Mammary epithelial cell (primary cell): ENCODE measurements at regions not wholly inside any gene's neighbourhood (a gene's known extent, or its start where the extent isn't known, plus 50 kb on each side); places are given as distances from the start of the nearest gene placed in this dataset.

Experiments
- EZH2 ChIP-seq: IDR thresholded peaks from 2 replicates; pipeline ENCODE4 v1.6.1; 2012; ENCODE audit warnings: low read length, inconsistent platforms, borderline replicate concordance
- TF ChIP-seq, protein P1 (sequence below), 2 donors: IDR thresholded peaks in 1 of 2; conservative IDR thresholded peaks in 1 of 2; 2 replicates each; pipeline ENCODE4 v1.5.1; 2011 to 2012; ENCODE audit warnings: inconsistent platforms in 2 of 2, low read length in 2 of 2, mild to moderate bottlenecking in 2 of 2, control low read depth in 1 of 2, low read depth in 1 of 2; ENCODE audit not compliant: insufficient read depth in 1 of 2; ENCODE audit errors: extremely low read depth in 1 of 2

DNA sequence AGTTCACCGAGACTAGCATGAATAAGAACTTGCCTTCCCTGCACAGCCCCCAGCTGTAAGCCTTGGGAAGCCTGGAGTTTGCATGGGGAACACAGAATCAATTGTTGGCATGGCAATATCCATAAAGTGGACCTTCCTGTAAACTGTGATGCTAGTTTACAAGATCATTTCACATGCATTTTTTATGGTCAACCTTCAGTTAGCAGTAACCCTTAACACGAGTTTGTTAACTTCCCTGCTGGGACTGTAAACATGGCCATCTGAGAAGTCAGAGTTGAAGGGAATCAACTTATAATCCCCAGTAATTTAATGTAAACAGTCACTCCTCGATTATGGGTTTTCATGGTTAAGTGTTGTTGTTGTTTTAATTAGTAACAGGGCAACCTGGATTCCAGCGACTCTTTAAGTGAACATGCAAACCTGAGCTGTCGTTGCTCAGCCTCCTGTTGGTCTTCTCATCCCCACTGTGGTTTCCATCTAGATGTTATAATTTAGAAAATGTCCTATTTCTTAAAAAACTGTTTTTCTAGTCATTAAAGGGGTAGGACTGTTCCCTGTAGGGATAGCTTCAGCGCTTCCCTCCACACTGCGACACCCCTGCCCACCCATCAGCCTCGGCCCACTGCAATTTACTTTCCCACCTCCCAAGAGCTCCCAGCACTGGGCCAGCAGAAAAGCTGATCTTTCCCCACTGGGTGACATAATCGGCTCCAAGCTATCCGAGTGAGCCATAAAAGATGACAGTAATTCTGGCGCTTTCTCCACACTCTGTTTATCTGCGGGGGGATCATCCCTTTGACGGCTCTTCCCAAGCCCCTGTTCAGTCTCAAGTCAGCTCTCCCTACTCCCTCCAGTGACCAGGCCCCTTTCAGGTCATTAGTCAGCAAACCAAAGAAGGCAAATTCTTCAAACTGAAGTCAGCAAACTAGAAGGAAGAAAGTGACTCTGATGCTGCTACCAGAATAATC, 107.6 kb upstream of the IPO9 start:
- TF ChIP-seq, protein P1, sequence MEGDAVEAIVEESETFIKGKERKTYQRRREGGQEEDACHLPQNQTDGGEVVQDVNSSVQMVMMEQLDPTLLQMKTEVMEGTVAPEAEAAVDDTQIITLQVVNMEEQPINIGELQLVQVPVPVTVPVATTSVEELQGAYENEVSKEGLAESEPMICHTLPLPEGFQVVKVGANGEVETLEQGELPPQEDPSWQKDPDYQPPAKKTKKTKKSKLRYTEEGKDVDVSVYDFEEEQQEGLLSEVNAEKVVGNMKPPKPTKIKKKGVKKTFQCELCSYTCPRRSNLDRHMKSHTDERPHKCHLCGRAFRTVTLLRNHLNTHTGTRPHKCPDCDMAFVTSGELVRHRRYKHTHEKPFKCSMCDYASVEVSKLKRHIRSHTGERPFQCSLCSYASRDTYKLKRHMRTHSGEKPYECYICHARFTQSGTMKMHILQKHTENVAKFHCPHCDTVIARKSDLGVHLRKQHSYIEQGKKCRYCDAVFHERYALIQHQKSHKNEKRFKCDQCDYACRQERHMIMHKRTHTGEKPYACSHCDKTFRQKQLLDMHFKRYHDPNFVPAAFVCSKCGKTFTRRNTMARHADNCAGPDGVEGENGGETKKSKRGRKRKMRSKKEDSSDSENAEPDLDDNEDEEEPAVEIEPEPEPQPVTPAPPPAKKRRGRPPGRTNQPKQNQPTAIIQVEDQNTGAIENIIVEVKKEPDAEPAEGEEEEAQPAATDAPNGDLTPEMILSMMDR (conservative IDR thresholded peaks at IDR 0.05 in 1 of 2, IDR thresholded peaks at IDR 0.05 in 1 of 2; ENCODE audit: extremely low read depth in 1 of 2, insufficient read depth in 1 of 2, low read depth in 1 of 2, low read length in 2 of 2) = no peak
- TF ChIP-seq EZH2 = no peak
